GM12892 (cell line): ENCODE measurements at regions not wholly inside any gene's neighbourhood (a gene's known extent, or its start where the extent isn't known, plus 50 kb on each side); places are given as distances from the start of the nearest gene placed in this dataset.

Experiments
- DNase-seq: peaks from one replicate; pipeline ENCODE4 v3.0.0; 2011; ENCODE audit not compliant: insufficient read length
- FAIRE-seq: peaks from 2 replicates; lab custom pipeline; 2011; peaks lifted over from hg19 to GRCh38; lab: Jason Lieb, UNC
- POLR2A ChIP-seq: IDR thresholded peaks from 2 replicates; pipeline ENCODE4 v1.6.1; 2011; ENCODE audit warnings: low read depth, low read length, control low read depth
- POLR2AphosphoS5 ChIP-seq: IDR thresholded peaks from 2 replicates; pipeline ENCODE4 v1.6.1; 2011; ENCODE audit warnings: low read depth, low read length, control low read depth
- TAF1 ChIP-seq: IDR thresholded peaks from 2 replicates; pipeline ENCODE4 v1.6.1; 2011; ENCODE audit warnings: low read depth, mild to moderate bottlenecking, control low read depth, low read length, borderline replicate concordance

GRCh38 chr9:89718651-89719050 lies 113.8 kb downstream of the GADD45G start:
- TF ChIP-seq POLR2A (no peak), POLR2AphosphoS5 (no peak), TAF1 (no peak)
- no peak for FAIRE-seq
- no peak for DNase-seq

GRCh38 chr9:89719202-89719601 lies 114.4 kb downstream of the GADD45G start:
- DNase-seq (no peak), FAIRE-seq (no peak)
- no peak for TF ChIP-seq POLR2AphosphoS5
- no peak for TF ChIP-seq TAF1
- no peak for TF ChIP-seq POLR2A

GRCh38 chr9:89720696-89721175 lies 115.9 kb downstream of the GADD45G start:
- DNase-seq, result no peak
- FAIRE-seq, result no peak
- TF ChIP-seq POLR2AphosphoS5, result no peak
- no peak for TF ChIP-seq TAF1
- TF ChIP-seq POLR2A, result no peak

- peak; percentile 33 for FAIRE-seq
- no peak for TF ChIP-seq POLR2AphosphoS5
- no peak for TF ChIP-seq TAF1
- TF ChIP-seq POLR2A, result no peak
- DNase-seq, result no peak
Measured at GRCh38 chr9:89721176-89721700, 116.4 kb downstream of the GADD45G start.

- DNase-seq, result no peak
- no peak for TF ChIP-seq TAF1
- TF ChIP-seq POLR2A, result no peak
- TF ChIP-seq POLR2AphosphoS5, result no peak
- FAIRE-seq, result no peak
Measured at GRCh38 chr9:89721971-89722530, 117.2 kb downstream of the GADD45G start.

- no peak for DNase-seq
- no peak for FAIRE-seq
- no peak for TF ChIP-seq POLR2AphosphoS5
- TF ChIP-seq TAF1, result no peak
- no peak for TF ChIP-seq POLR2A
Measured at GRCh38 chr9:89722712-89723111, 117.9 kb downstream of the GADD45G start.

GRCh38 chr9:89723469-89724100 lies 118.8 kb downstream of the GADD45G start:
- DNase-seq (no peak), FAIRE-seq (no peak)
- TF ChIP-seq POLR2A (no peak), POLR2AphosphoS5 (no peak), TAF1 (no peak)

- FAIRE-seq, result no peak
- DNase-seq, result no peak
Measured at GRCh38 chr9:89724659-89725058, 119.8 kb downstream of the GADD45G start.

GRCh38 chr9:89725271-89725670 lies 120.5 kb downstream of the GADD45G start:
- FAIRE-seq (no peak), DNase-seq (no peak)
- TF ChIP-seq POLR2A (no peak), TAF1 (no peak)

More at GRCh38 chr9:89724659-89725058, 119.8 kb downstream of the GADD45G start:
- TF ChIP-seq POLR2A, result no peak

GRCh38 chr9:89729954-89730530 lies 125.2 kb downstream of the GADD45G start:
- FAIRE-seq (no peak), DNase-seq (no peak)
- no peak for TF ChIP-seq POLR2A
- no peak for TF ChIP-seq TAF1
- TF ChIP-seq POLR2AphosphoS5, result no peak

GRCh38 chr9:89730715-89731114 lies 125.9 kb downstream of the GADD45G start:
- FAIRE-seq (no peak), DNase-seq (no peak)
- no peak for TF ChIP-seq POLR2AphosphoS5
- no peak for TF ChIP-seq TAF1
- no peak for TF ChIP-seq POLR2A
